K562 (cell line): ENCODE measurements at regions not wholly inside any gene's neighbourhood (a gene's known extent, or its start where the extent isn't known, plus 50 kb on each side); places are given as distances from the start of the nearest gene placed in this dataset.

Experiments
- ATAC-seq: fragments of 200-7000 bp; cut with Tn5 transposase; 3 replicates; pipeline ENCODE4 v1.9.1; 2020; ENCODE audit warnings: moderate library complexity
- BruUV-seq: library from RNA; stranded (reverse); fragments of 400-500 nt; replicated peaks from 2 replicates; lab custom pipeline; 2021; lab: Mats Ljungman, UMichigan
- CTCF ChIA-PET: fragments of 300-600 bp; formaldehyde crosslinking; extraction: SDS; loops from one replicate; lab custom pipeline; 2021; ENCODE audit warnings: low intra/inter-chr PET ratio; lab: Yijun Ruan, JAX
- POLR2A ChIA-PET: fragments of 300-600, 350-650 bp; sonication (Branson Sonifier 250); formaldehyde crosslinking; extraction: SDS; loops from one replicate; lab custom pipeline; 2021; ENCODE audit warnings: antibody characterized with exemption, inconsistent platforms; lab: Yijun Ruan, JAX
- DNase-seq, 4 experiments: peaks; one replicate each; pipeline versions ENCODE4 v3.0.0 to v3.0.0-alpha.2; 2011 to 2018; ENCODE audit warnings: low spot score in 3 of 4, mixed read lengths in 3 of 4; ENCODE audit errors: extremely low read depth in 1 of 4
- FAIRE-seq: peaks from 2 replicates; lab custom pipeline; 2011; peaks lifted over from hg19 to GRCh38; lab: Jason Lieb, UNC
- H2AFZ ChIP-seq: 2 replicates; pipeline ENCODE4 v1.6.0; 2011; ENCODE audit warnings: low read depth, low read length, control low read depth, inconsistent platforms
- H3K27ac ChIP-seq: fragments of 200-600 bp; 3 replicates; pipeline ENCODE4 v1.8.0; 2011; ENCODE audit warnings: low read depth, mild to moderate bottlenecking, control low read depth, inconsistent platforms, low read length, moderate library complexity, mixed read lengths; ENCODE audit errors: extremely low read depth
- H3K27me3 ChIP-seq, 2 experiments: fragments of 300-600 bp in 1 of 2; 2 replicates in 1 of 2; 3 replicates in 1 of 2; pipeline versions ENCODE4 v1.6.0 to v1.8.0; 2011; ENCODE audit warnings: inconsistent platforms in 2 of 2, low read length in 2 of 2, mild to moderate bottlenecking in 1 of 2, mixed read lengths in 1 of 2, moderate library complexity in 1 of 2; ENCODE audit not compliant: control insufficient read depth in 2 of 2, insufficient read depth in 2 of 2
- H3K36me3 ChIP-seq: fragments of 300-600 bp; 3 replicates; pipeline ENCODE4 v1.8.0; 2011; ENCODE audit warnings: mild to moderate bottlenecking, low read length, inconsistent platforms; ENCODE audit not compliant: control insufficient read depth, insufficient read depth
- H3K4me1 ChIP-seq, 2 experiments: fragments of 200-600 bp in 1 of 2; replicated peaks in 1 of 2; 2 replicates in 1 of 2; 3 replicates in 1 of 2; pipeline versions ENCODE4 v1.5.1 to v1.8.0; 2011; ENCODE audit warnings: inconsistent platforms in 2 of 2, low read length in 2 of 2, mild to moderate bottlenecking in 1 of 2, mixed read lengths in 1 of 2, moderate library complexity in 1 of 2; ENCODE audit not compliant: control insufficient read depth in 2 of 2, insufficient read depth in 2 of 2
- H3K4me2 ChIP-seq: 2 replicates; pipeline ENCODE4 v1.6.1; 2011; ENCODE audit warnings: low read length, control low read depth, inconsistent platforms, mixed read lengths; ENCODE audit not compliant: insufficient read depth
- H3K4me3 ChIP-seq: fragments of 200-600 bp; sonication (generic), shearing (Covaris generic); 2 replicates; pipeline ENCODE4 v1.5.1; 2016; ENCODE audit warnings: control low read depth, inconsistent platforms
- H3K79me2 ChIP-seq: fragments of 200-600 bp; 3 replicates; pipeline ENCODE4 v1.8.0; 2011; ENCODE audit warnings: low read length, inconsistent platforms; ENCODE audit not compliant: control insufficient read depth, insufficient read depth
- H3K9ac ChIP-seq, 2 experiments: 2 replicates each; pipeline versions ENCODE4 v1.6.0 to v1.6.1; 2011; ENCODE audit warnings: low read depth in 2 of 2, low read length in 2 of 2, control low read depth in 1 of 2, inconsistent platforms in 1 of 2, mild to moderate bottlenecking in 1 of 2, mixed read lengths in 1 of 2; ENCODE audit not compliant: insufficient read depth in 1 of 2
- H3K9me1 ChIP-seq: one replicate; pipeline ENCODE4 v1.6.0; 2011; ENCODE audit warnings: inconsistent platforms, mild to moderate bottlenecking, low read length, moderate library complexity; ENCODE audit not compliant: control insufficient read depth, insufficient read depth
- H3K9me3 ChIP-seq: replicated peaks from 2 replicates; pipeline ENCODE4 v1.5.1; 2011; ENCODE audit warnings: low read depth, low read length, inconsistent platforms; ENCODE audit not compliant: control insufficient read depth, insufficient read depth
- H4K20me1 ChIP-seq: replicated peaks from 2 replicates; pipeline ENCODE4 v1.6.1; 2011; ENCODE audit warnings: low read length, inconsistent platforms, mixed read lengths; ENCODE audit not compliant: control insufficient read depth, insufficient read depth
- EP400 ChIP-seq: fragments of 450-650 bp; IDR thresholded peaks from 2 replicates; pipeline ENCODE4 v1.6.1; 2017; ENCODE audit warnings: antibody characterized with exemption, mild to moderate bottlenecking, moderate library complexity
- FOXA1 ChIP-seq: fragments of 450-650 bp; IDR thresholded peaks from 2 replicates; pipeline ENCODE4 v1.6.1; 2016; ENCODE audit warnings: mild to moderate bottlenecking, borderline replicate concordance
- PHTF2 ChIP-seq: fragments of 250-450 bp; sonication (Bioruptor Pico); IDR thresholded peaks from 2 replicates; pipeline ENCODE4 v1.5.0; 2021; ENCODE audit warnings: mild to moderate bottlenecking
- SRSF7 ChIP-seq: fragments of 200-400 bp; formaldehyde crosslinking; optimal IDR thresholded peaks from 2 replicates; pipeline ENCODE3; 2017; ENCODE audit warnings: mild to moderate bottlenecking, low read depth, low read length
- STAT5B ChIP-seq: fragments of 250-450 bp; sonication (Bioruptor Pico); IDR thresholded peaks from 2 replicates; pipeline ENCODE4 v1.8.0; 2021; ENCODE audit warnings: mild to moderate bottlenecking, inconsistent platforms
- TAF9B ChIP-seq: fragments of 450-650 bp; IDR thresholded peaks from 2 replicates; pipeline ENCODE4 v1.6.1; 2018; ENCODE audit warnings: mild to moderate bottlenecking; ENCODE audit not compliant: partially characterized antibody
- ZBTB8A ChIP-seq: fragments of 450-650 bp; IDR thresholded peaks from 2 replicates; pipeline ENCODE4 v1.6.1; 2018; ENCODE audit warnings: mild to moderate bottlenecking, moderate library complexity; ENCODE audit not compliant: partially characterized antibody
- ZNF143 ChIP-seq: sonication (generic); formaldehyde crosslinking; IDR thresholded peaks from 2 replicates; pipeline ENCODE4 v1.9.0; 2022; ENCODE audit warnings: mild to moderate bottlenecking, missing genetic modification reagents
- WGBS: fragments of 100-300 bp; shearing (Covaris generic); methylation state at CpG from one replicate; pipeline ENCODE4 v1.1.6; 2016; ENCODE audit warnings: low coverage, mixed read lengths; ENCODE audit not compliant: insufficient coverage; ENCODE audit errors: missing lambda C conversion rate; 5-methylcytosine and 5-hydroxymethylcytosine counted together
- in situ Hi-C: fragments of 300-500 bp; cut with MboI; formaldehyde crosslinking; loops from 4 replicates; pipeline ENCODE4 v1.15.0; 2018; ENCODE audit warnings: inconsistent platforms, mixed read lengths
- intact Hi-C: fragments of 100-400 bp; cut with micrococcal nuclease; formaldehyde crosslinking; loops from 2 replicates; pipeline ENCODE4 v1.14.2; 2022
- TF ChIP-seq, protein P1 (sequence below): fragments of 450-650 bp; IDR thresholded peaks from 2 replicates; pipeline ENCODE4 v1.6.1; 2016; ENCODE audit warnings: low read depth, mild to moderate bottlenecking, moderate library complexity

- FAIRE-seq = no peak
- 4% methylated on average over 3 of the region's 3 CpGs for WGBS
- Histone ChIP-seq H3K79me2 (no peaks in the 10 kb centered on the region), H3K4me3 (no peak overlapping the region), H3K9me1 (no peaks in the 10 kb centered on the region), H3K9ac (no peak overlapping the region), H3K9me3 (no peaks in the 10 kb centered on the region), H3K4me1 (no peaks in the 10 kb centered on the region), H3K4me2 (no peak overlapping the region), H3K27me3 (no peaks in the 10 kb centered on the region), H3K36me3 (no peaks in the 10 kb centered on the region), H4K20me1 (no peaks in the 10 kb centered on the region), H3K27ac (no peak overlapping the region), H2AFZ (no peak overlapping the region)
- intact Hi-C loops (no loop called here), in situ Hi-C loops (no loop called here)
- TF ChIP-seq PHTF2 (CRISPR knock-in tag) = no peak
- TF ChIP-seq TAF9B = no peak
- no peak for TF ChIP-seq SRSF7
- TF ChIP-seq FOXA1 = no peak
- TF ChIP-seq ZNF143 = no peak
- TF ChIP-seq ZBTB8A = no peak
- ChIA-PET POLR2A (interaction anchor here (0.6 to 1.1 kb wide), 2 partner anchors 8 to 68 kb away, joined by 3 read pairs; no protein-coding TSS in a partner anchor), CTCF (no interaction called here)
- ATAC-seq = no peak
- no TSS peak for BruUV-seq
- no peak for DNase-seq
Measured at GRCh38 chr2:176685908-176686307, 416.7 kb downstream of the MTX2 start.

DNA sequence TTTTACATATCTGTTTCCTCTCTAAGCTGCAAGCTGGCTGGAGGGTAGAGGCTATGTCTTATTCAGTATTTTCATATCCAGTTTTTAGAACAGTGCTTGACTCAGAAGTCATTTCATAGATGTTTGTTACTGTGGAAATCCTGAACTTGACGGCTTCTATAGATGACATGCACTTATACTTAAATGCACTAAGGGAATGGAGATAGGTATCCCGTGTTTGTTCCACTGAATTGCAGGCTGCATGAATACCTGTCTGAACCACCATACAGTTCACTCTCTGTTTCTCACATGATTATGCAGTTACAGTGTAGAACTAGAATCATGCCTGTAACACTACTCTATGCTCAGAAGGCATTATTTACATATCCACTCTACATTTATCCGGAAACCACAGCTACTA is 417.1 kb downstream of the MTX2 start:
- Histone ChIP-seq H3K4me3 (no peak overlapping the region), H3K9ac (no peak overlapping the region), H3K79me2 (no peaks in the 10 kb centered on the region), H3K4me1 (no peaks in the 10 kb centered on the region), H3K27ac (no peak overlapping the region), H4K20me1 (no peaks in the 10 kb centered on the region), H3K9me3 (no peaks in the 10 kb centered on the region), H3K27me3 (no peaks in the 10 kb centered on the region), H3K36me3 (no peaks in the 10 kb centered on the region), H3K9me1 (no peaks in the 10 kb centered on the region), H2AFZ (no peak overlapping the region), H3K4me2 (no peak overlapping the region)
- POLR2A ChIA-PET = interaction anchor here (0.6 to 1.1 kb wide), 3 partner anchors 8 to 1840 kb away, joined by 3 read pairs; no protein-coding TSS in a partner anchor
- ATAC-seq = no peak
- no peak for DNase-seq
- BruUV-seq = no TSS peak
- TF ChIP-seq EP400 = no peak
- TF ChIP-seq, protein P1, sequence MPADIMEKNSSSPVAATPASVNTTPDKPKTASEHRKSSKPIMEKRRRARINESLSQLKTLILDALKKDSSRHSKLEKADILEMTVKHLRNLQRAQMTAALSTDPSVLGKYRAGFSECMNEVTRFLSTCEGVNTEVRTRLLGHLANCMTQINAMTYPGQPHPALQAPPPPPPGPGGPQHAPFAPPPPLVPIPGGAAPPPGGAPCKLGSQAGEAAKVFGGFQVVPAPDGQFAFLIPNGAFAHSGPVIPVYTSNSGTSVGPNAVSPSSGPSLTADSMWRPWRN = no peak
- no peak for TF ChIP-seq STAT5B (CRISPR knock-in tag)
- no peak for FAIRE-seq
- CTCF ChIA-PET = no interaction called here
- WGBS = 1% methylated on average over 3 of the region's 3 CpGs
- in situ Hi-C loops (no loop called here), intact Hi-C loops (no loop called here)
